ENCODE measurements at regions not wholly inside any gene's neighbourhood (a gene's known extent, or its start where the extent isn't known, plus 50 kb on each side); places are given as distances from the start of the nearest gene placed in this dataset.

DNA sequence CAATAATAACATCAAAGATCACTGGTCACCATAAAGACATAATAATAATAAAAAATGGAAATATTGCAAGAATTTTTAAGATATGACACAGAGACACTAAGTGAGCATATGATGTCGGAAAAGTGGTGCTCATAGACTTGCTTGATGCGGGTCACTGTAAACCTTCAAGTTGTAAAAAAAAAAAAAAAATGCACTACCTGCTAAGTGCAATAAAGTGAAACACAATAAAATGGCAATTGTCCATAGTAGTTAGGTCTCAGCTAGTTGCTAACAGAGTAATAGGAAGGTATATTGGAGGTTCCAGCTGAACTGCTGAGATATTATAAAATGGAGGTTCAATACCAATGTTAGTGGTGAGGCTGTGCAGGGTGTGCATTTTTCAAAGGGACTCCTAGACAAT, 146.6 kb upstream of the MRPS22 start:
- H2BK120ac ChIP-seq (ENCODE audit: low read depth, low read length): no peak overlapping the region
- intact Hi-C loops (cut with micrococcal nuclease): no loop called here
- DNase-seq: no peak
- BruUV-seq (replicated peaks): no TSS peak
- ChIA-PET POLR2A (ENCODE audit: unreplicated experiment) (no interaction called here), CTCF (no interaction called here)
- dilution Hi-C loops (cut with HindIII; ENCODE audit: low sequenced_read_pairs, unreplicated experiment): no loop called here
- H2AK9ac ChIP-seq (replicated peaks; ENCODE audit: low read depth, low read length, poor library complexity): no peak overlapping the region
- H4K91ac ChIP-seq (ENCODE audit: insufficient read depth, low read depth, low read length): no peak overlapping the region
- WGBS, 2 experiments (ENCODE audit: extremely low coverage in 2 of 2, insufficient read length in 1 of 2): no CpG with 5 or more reads among the region's 2 CpGs
- no peak overlapping the region for H4K8ac ChIP-seq (ENCODE audit: low read depth in 2 of 2, low read length in 2 of 2)
- H3K4me2 ChIP-seq (ENCODE audit: low read depth, low read length): no peak overlapping the region
- no peaks in the 10 kb centered on the region for H3K9me3 ChIP-seq (ENCODE audit: control insufficient read depth, insufficient read depth, low read length)
- no peak overlapping the region for H2BK20ac ChIP-seq (ENCODE audit: low read depth, low read length)
- no peak overlapping the region for H2BK5ac ChIP-seq (ENCODE audit: low read depth, low read length, poor library complexity, severe bottlenecking)
- H3K79me1 ChIP-seq (ENCODE audit: low read depth in 1 of 2, low read length in 2 of 2): no peaks in the 10 kb centered on the region
- no peaks in the 10 kb centered on the region for H3K4me1 ChIP-seq (ENCODE audit: control insufficient read depth, insufficient read depth, low read length)
- H4K20me1 ChIP-seq (ENCODE audit: insufficient read depth, low read length): no peaks in the 10 kb centered on the region
- no peak overlapping the region for H3K9ac ChIP-seq (ENCODE audit: low read depth, low read length)
- H4K5ac ChIP-seq (ENCODE audit: low read depth, low read length): no peak overlapping the region
- H2AFZ ChIP-seq (replicated peaks; ENCODE audit: low read length, poor library complexity): no peak overlapping the region
- ATAC-seq (ENCODE audit: low read depth): no peak
- no peak overlapping the region for H2AK5ac ChIP-seq (ENCODE audit: low read depth, low read length)
- in situ Hi-C loops (cut with MboI; ENCODE audit: low sequenced_read_pairs): no loop called here
- H3K27ac ChIP-seq (ENCODE audit: insufficient read depth, low read length): no peak overlapping the region
- H3K23ac ChIP-seq (ENCODE audit: low read depth, low read length): no peak overlapping the region
- H2BK15ac ChIP-seq (ENCODE audit: low read depth, low read length): no peak overlapping the region
- H3K4ac ChIP-seq (ENCODE audit: low read depth, low read length): no peak overlapping the region
- no peak for TF ChIP-seq RFX5 (IDR thresholded peaks at IDR 0.05; ENCODE audit: low read depth, low read length)
- no peak for TF ChIP-seq CEBPB (IDR thresholded peaks at IDR 0.05; ENCODE audit: low read depth, low read length)
- TF ChIP-seq CHD1 (IDR thresholded peaks at IDR 0.05; ENCODE audit: low read depth, low read length): no peak
- TF ChIP-seq POLR2A (IDR thresholded peaks at IDR 0.05; ENCODE audit: low read depth, low read length): no peak
- no peak for TF ChIP-seq FOS (IDR thresholded peaks at IDR 0.05; ENCODE audit: low read depth, low read length)
- TF ChIP-seq USF2 (IDR thresholded peaks at IDR 0.05; ENCODE audit: low read depth, low read length): no peak
- H3K4me3 ChIP-seq (ENCODE audit: insufficient read depth, low read depth, low read length): no peak overlapping the region
- H3K18ac ChIP-seq (ENCODE audit: low read depth, low read length): no peak overlapping the region
- no peak overlapping the region for H3K56ac ChIP-seq (ENCODE audit: extremely low read depth, insufficient read depth, low read length)
- H3K27me3 ChIP-seq (ENCODE audit: control insufficient read depth, insufficient read depth, low read length): no peaks in the 10 kb centered on the region
- no peaks in the 10 kb centered on the region for H3K36me3 ChIP-seq (ENCODE audit: control insufficient read depth, insufficient read depth, low read length)
- no peak overlapping the region for H3K14ac ChIP-seq (replicated peaks; ENCODE audit: low read depth, low read length)
- H3K9me1 ChIP-seq (ENCODE audit: insufficient read depth, low read length): no peaks in the 10 kb centered on the region

Data from IMR-90 (cell line).